ENCODE measurements at regions not wholly inside any gene's neighbourhood (a gene's known extent, or its start where the extent isn't known, plus 50 kb on each side); places are given as distances from the start of the nearest gene placed in this dataset.
"Not testable (repeated sequence)": the region's sequence is repeated elsewhere in the genome, so short reads cannot be mapped to it uniquely, and the experiment has no call there.

DNA sequence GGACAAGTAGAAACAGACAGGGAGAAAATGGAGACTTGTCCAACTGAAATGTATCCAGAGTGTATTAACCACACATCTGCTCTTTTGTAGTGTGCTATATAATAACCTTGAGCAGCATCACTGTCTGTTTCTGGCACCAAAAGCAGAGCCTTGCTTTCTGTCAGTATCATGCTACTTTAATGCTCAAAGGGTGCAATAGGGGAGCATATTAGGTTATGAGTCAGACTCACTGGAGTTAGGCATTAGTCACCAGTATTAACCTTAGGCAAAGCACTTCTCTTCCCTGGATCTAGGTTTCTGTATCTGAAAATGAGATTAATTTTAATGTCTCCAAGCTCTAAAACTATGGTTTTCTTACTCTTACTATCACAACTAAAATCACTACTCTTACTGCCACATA, 280.1 kb downstream of the TFAP2B start:
- peak; percentile 19 for DNase-seq (ENCODE audit: low read depth)
- in situ Hi-C loops (cut with HindIII; ENCODE audit: low pct_unique_long_range_greater_than_20kb, low sequenced_read_pairs), result no loop called here

DNA sequence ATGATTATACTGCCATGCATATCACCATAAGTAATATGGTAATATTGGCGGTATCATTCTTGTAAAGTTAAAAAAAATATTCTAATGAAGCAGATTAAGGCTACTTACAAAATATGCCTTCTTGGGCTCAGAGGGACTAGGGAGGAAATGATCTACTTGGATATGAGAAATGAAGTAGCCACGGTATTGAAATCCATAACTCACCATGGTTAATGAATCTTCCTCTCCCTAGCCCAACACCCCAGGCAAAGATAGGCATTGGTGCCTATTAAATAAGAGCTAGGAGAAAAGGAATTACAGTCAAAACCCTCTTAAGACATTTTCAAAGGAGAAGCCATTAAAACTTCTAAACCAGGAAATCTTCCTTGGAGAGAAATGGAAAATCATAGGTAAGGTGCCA, 280.5 kb downstream of the TFAP2B start:
- in situ Hi-C loops (cut with HindIII; ENCODE audit: low pct_unique_long_range_greater_than_20kb, low sequenced_read_pairs), result no loop called here

DNA sequence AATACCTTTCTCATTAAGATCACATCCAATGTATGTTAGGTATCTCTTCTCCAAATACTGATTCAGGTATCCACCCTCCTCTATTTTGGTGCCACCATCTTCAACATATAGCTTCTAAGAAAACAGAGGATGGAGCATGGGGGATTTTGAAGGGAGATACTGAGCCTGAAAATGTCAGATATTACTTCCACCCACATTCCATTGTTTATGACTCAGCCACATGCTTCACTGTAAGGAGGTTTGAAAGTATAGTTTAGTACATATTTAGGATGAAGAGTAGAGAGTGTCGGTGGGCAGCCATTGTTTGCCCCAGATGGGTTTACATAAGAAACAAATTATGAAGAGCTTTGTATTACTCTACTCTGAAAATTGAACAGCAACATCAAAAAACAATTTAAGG, 286.7 kb downstream of the TFAP2B start:
- no peak for DNase-seq (ENCODE audit: low read depth)
- in situ Hi-C loops (cut with HindIII; ENCODE audit: low pct_unique_long_range_greater_than_20kb, low sequenced_read_pairs), result no loop called here

More for the DNA sequence above, 280.5 kb downstream of the TFAP2B start:
- DNase-seq (ENCODE audit: low read depth), result peak; percentile 8

DNA sequence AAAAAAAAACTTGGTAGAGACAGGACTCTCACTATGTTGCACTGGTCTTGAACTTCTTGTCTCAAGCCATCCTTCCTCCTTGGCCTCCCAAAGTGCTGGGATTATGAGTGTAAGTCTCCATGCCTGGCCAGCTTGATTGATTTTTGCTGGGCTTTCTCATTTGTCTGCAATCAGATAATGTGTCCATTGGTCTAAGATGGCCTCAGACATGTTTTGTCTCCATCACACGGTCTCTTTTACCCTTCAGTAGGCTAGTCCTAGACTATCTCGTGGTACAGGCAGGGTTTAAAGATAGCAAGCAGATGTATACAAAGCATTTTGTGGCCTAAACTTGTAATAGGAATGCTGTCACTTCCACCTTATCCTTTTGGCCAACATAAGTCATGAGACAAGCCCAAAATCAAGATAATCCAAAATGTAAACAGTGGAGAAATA, 289.1 kb downstream of the TFAP2B start:
- in situ Hi-C loops (cut with HindIII; ENCODE audit: low pct_unique_long_range_greater_than_20kb, low sequenced_read_pairs), result no loop called here
- no peak for DNase-seq (ENCODE audit: low read depth)

DNA sequence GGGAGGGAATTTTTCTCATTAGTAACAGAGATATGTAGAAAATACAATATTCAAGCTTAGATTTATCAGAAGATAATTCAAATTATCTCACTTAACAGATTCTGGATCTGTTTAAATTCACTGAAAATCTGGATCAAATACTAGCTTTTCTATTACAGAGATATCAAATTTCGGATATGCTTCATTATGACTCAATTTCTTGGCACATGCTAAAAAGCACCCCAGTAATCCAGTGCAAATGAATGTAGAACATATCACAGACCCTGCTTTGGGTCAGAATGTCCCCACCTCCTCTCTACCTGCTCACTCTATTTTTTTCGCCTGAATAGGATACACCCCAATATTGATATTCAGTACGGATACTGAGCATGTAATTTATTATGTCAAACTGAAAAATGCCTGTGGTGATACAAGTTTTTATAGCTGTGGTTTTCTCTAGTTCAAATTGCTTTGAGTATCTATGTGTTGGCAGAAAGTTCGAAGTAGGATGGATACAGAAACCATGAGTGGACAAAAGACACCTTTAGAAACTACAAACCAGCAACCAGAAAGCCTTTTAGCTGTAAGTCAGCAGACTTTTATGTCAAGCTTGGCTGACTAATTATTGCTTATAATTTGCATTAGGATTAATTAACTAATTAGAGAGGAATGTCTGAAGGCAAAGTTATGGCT, 290.0 kb downstream of the TFAP2B start:
- no peak for DNase-seq (ENCODE audit: low read depth)
- in situ Hi-C loops (cut with HindIII; ENCODE audit: low pct_unique_long_range_greater_than_20kb, low sequenced_read_pairs), result no loop called here

DNA sequence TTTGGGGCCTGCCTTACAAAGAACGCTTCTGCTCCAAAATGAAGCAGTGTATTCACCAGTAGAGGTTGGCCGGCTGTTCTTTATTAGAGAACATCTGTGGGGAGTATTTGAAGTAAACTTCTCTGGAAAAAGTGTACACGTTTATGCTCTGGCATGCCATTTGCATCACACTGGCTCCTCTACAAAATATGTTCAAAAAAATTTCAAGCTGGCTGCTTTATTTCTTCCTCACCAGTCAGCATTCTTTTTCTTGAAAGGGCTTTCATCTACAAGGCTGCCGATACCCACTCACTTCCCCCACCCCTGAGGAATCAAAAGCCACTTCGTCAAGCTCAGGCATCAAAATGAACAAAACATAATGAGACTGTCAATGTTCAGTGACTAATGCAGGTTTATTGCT, 294.1 kb downstream of the TFAP2B start:
- no peak for DNase-seq (ENCODE audit: low read depth)
- in situ Hi-C loops (cut with HindIII; ENCODE audit: low pct_unique_long_range_greater_than_20kb, low sequenced_read_pairs), result no loop called here

DNA sequence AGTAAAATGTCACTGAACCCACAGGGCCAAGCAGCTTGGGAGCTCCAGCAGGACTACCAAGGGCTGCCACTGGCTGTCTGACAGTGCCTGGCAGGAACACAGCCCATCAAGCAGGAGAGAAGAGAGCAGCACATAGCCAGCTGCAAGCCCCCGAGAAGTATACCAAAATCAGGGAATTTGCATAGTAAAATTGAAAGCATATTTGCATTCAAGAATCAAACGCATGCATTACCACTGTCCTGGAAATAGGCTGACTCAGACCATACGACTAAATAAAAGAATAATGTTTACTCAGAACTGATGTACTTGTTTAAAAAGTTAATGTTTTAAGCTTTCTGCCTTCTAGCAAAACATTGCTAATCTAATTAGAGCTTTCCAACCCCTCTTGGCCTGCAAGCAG, 298.1 kb downstream of the TFAP2B start:
- in situ Hi-C loops (cut with HindIII; ENCODE audit: low pct_unique_long_range_greater_than_20kb, low sequenced_read_pairs), result no loop called here

DNA sequence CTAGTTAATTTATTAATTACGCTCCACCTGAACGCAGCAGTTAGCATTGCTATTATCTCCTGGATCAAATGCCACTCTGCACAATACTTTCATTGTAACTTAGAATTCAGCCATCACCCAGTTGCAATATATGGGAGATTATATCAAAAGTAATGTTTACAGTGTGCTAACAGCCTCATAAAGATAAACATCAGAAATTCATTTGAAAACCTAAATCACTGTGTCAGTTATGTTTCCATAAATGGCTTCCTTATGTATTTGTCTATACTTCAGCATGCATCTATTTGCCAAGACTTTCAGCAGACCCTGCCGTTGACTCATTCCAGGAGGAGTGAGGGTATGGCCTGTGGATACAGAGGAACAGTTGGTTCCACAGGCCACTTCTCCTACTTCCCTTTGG, 300.1 kb downstream of the TFAP2B start:
- no peak for DNase-seq (ENCODE audit: low read depth)
- in situ Hi-C loops (cut with HindIII; ENCODE audit: low pct_unique_long_range_greater_than_20kb, low sequenced_read_pairs), result no loop called here

More for the DNA sequence above, 298.1 kb downstream of the TFAP2B start:
- DNase-seq (ENCODE audit: low read depth), result no peak

DNA sequence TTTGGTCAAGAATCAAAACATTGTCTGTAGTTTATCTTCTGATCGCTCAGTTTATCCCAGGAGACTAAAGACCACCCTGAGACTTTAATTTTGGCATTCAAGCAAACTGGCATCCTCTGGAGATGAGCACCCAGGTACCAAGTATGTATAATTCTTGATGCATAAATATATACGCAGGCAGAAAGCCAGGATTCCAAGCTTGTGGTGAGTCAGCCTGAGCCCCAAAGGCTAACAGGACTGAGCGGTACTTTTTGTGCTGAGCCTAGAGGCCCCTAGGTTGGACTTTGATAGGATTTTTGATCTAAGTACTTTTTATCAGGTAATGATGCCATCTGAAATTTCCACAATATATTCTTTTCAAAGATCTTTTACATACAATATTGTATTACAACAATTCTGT, 301.3 kb downstream of the TFAP2B start:
- in situ Hi-C loops (cut with HindIII; ENCODE audit: low pct_unique_long_range_greater_than_20kb, low sequenced_read_pairs), result no loop called here
- DNase-seq (ENCODE audit: low read depth), result no peak

DNA sequence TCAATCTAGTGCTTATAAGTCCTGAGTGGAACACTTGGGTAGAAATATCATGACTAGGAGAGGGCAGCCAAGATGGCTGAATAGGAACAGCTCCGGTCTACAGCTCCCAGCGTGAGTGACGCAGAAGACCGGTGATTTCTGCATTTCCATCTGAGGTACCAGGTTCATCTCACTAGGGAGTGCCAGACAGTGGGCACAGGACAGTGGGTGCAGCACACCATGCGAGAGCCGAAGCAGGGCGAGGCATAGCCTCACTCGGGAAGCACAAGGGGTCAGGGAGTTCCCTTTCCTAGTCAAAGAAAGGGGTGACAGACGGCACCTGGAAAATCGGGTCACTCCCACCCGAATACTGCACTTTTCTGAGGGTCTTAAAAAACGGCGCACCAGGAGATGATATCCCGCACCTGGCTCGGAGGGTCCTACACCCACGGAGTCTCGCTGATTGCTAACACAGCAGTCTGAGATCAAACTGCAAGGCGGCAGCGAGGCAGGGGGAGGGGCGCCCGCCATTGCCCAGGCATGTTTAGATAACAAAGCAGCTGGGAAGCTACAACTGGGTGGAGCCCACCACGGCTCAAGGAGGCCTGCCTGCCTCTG, 302.8 kb downstream of the TFAP2B start:
- in situ Hi-C loops (cut with HindIII; ENCODE audit: low pct_unique_long_range_greater_than_20kb, low sequenced_read_pairs); DNase-seq (ENCODE audit: low read depth): not testable (repeated sequence)

DNA sequence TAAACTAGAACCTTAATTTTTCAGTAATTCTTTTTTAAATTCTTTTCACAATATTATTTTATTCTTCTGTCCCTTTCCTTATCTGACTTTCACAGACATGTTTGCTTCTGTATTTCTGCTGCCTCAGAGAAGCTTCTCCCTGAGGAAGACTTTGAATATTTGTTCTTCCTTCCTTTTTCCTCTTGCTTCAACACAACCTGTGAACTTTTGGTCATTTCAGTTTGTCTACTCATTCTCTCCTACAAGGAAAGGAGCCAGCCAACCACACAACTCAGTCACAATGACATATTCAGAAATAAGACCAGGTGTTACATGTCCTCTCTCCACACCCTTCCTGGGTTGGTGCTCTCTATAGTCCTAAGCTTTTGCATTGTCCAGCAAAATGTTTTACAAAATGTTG, 310.4 kb downstream of the TFAP2B start:
- in situ Hi-C loops (cut with HindIII; ENCODE audit: low pct_unique_long_range_greater_than_20kb, low sequenced_read_pairs), result no loop called here
- DNase-seq (ENCODE audit: low read depth), result no peak

DNA sequence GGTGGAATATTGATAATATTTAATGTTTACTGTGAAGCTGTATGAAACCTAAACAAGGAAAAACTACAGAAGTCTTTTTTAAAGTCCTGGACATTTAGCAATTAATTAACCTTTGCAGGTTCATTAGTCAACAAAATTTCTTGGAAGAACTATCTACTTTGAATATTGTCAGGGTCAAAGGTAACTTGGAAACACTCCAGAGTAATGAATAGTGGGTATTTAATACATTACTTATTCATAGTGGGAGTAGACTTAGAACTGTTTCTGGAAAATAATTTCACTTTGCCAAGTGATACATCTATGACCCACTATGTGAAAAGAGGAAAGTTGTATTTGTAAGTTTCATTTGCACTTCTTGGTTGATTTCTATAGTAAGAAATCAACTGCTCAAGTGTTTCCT, 319.1 kb downstream of the TFAP2B start:
- in situ Hi-C loops (cut with HindIII; ENCODE audit: low pct_unique_long_range_greater_than_20kb, low sequenced_read_pairs), result no loop called here
- no peak for DNase-seq (ENCODE audit: low read depth)

DNA sequence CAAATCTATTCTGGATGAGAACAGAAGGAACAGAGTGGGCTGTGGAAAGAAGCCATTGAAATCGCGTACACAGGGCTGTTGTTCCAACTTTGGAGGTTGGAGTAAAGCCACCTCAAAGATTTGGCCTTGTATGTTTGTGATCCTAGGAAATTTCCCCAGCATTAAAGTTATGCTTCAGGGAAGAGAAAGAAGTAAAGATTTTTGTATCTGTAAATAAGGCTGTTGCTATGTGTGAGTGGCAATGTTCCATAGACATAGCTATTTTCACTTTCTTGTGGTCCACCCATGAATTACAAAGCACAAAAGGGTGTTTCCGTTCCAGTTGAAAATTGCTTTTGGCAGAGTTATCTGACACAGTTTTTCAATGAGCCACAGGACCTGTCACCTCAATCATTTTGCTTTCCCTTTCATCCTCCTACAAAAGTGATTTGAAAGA, 321.3 kb downstream of the TFAP2B start:
- in situ Hi-C loops (cut with HindIII; ENCODE audit: low pct_unique_long_range_greater_than_20kb, low sequenced_read_pairs), result no loop called here
- DNase-seq (ENCODE audit: low read depth), result no peak

DNA sequence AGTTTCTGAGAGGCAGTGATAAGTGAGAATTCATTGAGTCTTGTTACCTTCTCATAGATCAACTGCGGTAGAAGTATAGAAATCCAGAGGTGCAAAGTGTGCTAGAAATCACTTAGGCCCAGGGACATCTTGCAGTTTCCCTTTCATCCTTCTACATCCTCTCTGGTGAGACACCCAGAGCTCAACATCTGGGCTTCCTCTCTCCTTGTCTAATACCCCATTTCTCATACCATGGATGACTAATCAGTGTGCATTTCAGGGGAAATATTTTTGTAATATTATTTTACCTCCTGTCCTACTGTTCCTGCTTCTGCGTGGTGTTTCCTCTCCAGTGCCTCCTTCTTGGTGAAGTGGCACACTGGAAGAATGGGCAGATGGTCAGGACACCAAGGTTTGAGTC, 322.4 kb downstream of the TFAP2B start:
- in situ Hi-C loops (cut with HindIII; ENCODE audit: low pct_unique_long_range_greater_than_20kb, low sequenced_read_pairs), result no loop called here
- DNase-seq (ENCODE audit: low read depth), result no peak

DNA sequence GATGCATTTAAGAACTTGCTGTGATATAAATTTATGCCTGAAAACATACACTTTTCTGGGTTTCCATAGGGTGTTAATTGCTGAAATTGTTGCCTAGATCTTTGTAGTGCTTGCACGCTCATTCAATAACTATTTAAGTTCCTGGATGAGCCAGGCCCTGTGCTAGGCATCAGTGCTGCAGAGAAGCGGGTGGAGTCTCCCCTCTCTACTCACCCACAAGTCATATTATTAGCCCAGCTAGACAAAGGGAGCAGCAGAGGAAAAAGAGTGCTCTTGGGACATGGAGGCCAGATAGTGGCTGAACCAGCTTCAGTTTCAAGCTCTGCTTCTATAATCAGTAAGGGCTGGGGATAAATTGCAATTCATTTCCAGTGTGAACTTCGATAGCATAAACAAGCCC, 329.1 kb downstream of the TFAP2B start:
- in situ Hi-C loops (cut with HindIII; ENCODE audit: low pct_unique_long_range_greater_than_20kb, low sequenced_read_pairs), result no loop called here
- DNase-seq (ENCODE audit: low read depth), result no peak

DNA sequence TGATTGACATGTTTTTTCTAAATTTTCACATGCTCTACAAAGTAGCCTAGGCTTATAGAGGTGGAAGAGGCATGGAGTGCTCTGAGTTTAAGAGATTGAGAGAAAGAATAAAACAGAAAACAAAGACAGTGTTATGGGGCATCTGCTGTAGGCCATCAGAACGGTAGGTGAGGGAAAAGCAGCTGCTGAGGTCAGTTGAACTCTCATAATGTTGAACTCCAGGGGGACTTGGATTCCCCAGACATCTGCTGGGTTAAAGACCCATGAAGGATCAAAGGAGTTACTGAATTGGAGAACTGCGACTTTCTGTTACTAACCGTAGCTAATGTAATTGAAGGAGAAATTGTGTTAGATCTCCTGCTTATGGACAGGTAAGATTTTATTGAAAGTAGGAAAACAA, 333.9 kb downstream of the TFAP2B start:
- in situ Hi-C loops (cut with HindIII; ENCODE audit: low pct_unique_long_range_greater_than_20kb, low sequenced_read_pairs), result no loop called here
- DNase-seq (ENCODE audit: low read depth), result no peak

DNA sequence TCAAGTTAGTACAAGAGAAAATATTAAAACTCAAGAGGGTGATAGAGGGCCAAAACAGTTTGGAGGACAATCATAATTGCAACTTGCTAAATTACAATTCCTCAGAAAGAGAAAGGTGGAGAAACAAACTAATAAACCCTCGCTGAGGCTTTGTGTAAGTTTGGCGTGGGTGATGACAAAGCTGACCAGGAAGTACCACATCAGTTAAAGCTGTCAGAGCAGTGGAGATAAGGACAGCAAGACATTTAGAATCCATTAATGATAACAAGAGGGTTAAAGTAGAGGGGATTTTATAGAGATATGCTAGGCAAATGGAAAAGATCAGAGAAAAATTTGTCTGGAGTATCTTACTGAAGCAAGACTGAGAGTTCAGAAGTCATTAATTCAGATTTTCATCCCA, 334.4 kb downstream of the TFAP2B start:
- no peak for DNase-seq (ENCODE audit: low read depth)
- in situ Hi-C loops (cut with HindIII; ENCODE audit: low pct_unique_long_range_greater_than_20kb, low sequenced_read_pairs), result no loop called here

DNA sequence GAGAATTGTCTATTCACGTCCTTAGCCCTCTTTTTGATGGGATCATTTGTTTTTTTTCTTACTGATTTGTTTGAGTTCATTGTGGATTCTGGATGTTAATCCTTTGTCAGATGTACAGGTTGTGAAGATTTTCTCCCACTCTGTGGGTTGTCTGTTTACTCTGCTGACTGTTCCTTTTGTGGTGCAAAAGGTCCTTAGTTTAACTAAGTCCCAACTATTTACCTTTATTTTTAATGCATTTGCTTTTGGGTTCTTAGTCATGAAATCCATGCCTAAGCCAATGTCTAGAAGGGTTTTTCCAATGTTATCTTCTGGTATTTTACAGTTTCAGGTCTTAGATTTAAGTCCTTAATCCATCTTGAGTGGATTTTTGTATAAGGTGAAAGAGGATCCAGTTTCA, 336.3 kb downstream of the TFAP2B start:
- DNase-seq (ENCODE audit: low read depth); in situ Hi-C loops (cut with HindIII; ENCODE audit: low pct_unique_long_range_greater_than_20kb, low sequenced_read_pairs): not testable (repeated sequence)

DNA sequence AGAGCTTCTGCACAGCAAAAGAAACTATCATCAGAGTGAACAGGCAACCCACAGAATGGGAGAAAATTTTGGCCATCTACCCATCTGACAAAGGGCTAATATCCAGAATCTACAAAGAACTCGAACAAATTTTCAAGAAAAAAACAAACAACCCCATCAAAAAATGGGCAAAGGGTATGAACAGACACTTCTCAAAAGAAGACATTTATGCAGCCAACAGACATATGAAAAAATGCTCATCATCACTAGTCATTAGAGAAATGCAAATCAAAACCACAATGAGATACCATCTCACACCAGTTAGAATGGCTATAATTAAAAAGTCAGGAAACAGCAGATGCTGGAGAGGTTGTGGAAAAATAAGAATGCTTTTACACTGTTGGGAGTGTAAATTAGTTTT, 340.6 kb downstream of the TFAP2B start:
- in situ Hi-C loops (cut with HindIII; ENCODE audit: low pct_unique_long_range_greater_than_20kb, low sequenced_read_pairs), result not testable (repeated sequence)

DNA sequence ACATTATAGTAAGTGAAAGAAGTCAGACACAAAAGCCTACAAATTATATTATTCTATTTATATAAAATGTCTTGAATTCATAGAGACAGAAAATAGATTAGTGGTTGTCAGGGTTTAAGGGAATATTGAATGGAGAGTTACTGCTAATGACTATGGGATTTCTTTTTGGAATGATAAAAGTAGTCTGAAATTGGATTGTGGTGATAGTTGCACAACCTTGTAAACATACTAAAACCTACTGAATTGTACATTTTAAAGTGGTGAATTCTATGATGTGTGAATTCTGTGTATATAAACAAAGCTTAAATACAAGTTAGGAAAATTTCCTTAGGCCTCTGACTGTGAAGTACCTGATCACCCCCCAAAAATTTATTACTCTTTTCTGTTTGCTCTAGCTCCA, 343.1 kb downstream of the TFAP2B start:
- in situ Hi-C loops (cut with HindIII; ENCODE audit: low pct_unique_long_range_greater_than_20kb, low sequenced_read_pairs), result no loop called here
- DNase-seq (ENCODE audit: low read depth), result no peak

More for the DNA sequence above, 340.6 kb downstream of the TFAP2B start:
- DNase-seq (ENCODE audit: low read depth), result not testable (repeated sequence)

Data from Caki2 (cell line).